ENCODE measurements at regions not wholly inside any gene's neighbourhood (a gene's known extent, or its start where the extent isn't known, plus 50 kb on each side); places are given as distances from the start of the nearest gene placed in this dataset.

DNA sequence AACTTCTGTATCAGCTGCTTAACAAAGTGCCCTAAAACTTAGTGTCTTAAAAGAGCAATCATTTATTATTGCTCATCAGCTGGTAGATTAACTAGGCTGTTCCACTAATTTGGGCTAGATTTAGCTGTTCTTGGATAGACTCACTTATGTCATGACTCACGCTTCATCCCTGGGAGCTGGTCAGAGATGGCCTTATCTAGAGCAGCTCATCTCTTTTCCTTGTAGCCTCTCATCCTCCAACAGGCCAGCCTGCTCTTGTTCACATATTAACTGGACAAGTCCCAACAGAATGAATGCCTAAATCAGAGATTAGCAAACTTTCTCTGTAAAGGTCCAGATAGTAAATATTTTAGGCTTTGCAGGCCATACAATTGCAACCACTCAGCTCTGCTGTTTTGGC is 66.9 kb upstream of the PLAAT1 start:
- TF ChIP-seq, protein P1, sequence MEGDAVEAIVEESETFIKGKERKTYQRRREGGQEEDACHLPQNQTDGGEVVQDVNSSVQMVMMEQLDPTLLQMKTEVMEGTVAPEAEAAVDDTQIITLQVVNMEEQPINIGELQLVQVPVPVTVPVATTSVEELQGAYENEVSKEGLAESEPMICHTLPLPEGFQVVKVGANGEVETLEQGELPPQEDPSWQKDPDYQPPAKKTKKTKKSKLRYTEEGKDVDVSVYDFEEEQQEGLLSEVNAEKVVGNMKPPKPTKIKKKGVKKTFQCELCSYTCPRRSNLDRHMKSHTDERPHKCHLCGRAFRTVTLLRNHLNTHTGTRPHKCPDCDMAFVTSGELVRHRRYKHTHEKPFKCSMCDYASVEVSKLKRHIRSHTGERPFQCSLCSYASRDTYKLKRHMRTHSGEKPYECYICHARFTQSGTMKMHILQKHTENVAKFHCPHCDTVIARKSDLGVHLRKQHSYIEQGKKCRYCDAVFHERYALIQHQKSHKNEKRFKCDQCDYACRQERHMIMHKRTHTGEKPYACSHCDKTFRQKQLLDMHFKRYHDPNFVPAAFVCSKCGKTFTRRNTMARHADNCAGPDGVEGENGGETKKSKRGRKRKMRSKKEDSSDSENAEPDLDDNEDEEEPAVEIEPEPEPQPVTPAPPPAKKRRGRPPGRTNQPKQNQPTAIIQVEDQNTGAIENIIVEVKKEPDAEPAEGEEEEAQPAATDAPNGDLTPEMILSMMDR (IDR thresholded peaks at IDR 0.05; ENCODE audit: low read depth, low read length, poor library complexity, severe bottlenecking): no peak
- TF ChIP-seq EZH2phosphoT487 (IDR thresholded peaks at IDR 0.05; ENCODE audit: borderline replicate concordance, low read length): no peak
